OCI-LY7 (cell line): ENCODE measurements at regions not wholly inside any gene's neighbourhood (a gene's known extent, or its start where the extent isn't known, plus 50 kb on each side); places are given as distances from the start of the nearest gene placed in this dataset.

Source experiments
- EZH2phosphoT487 ChIP-seq: fragments of 200-600 bp; sonication (generic); IDR thresholded peaks from 2 replicates; pipeline ENCODE4 v1.6.1; 2018; ENCODE audit warnings: low read depth, borderline replicate concordance, mild to moderate bottlenecking, mixed run types, antibody characterized with exemption, low read length, moderate library complexity, mixed read lengths
- TF ChIP-seq, protein P1 (sequence below): fragments of 200-600 bp; sonication (generic); conservative IDR thresholded peaks from 2 replicates; pipeline ENCODE4 v1.5.1; 2014; ENCODE audit warnings: mild to moderate bottlenecking, antibody characterized with exemption, low read length, moderate library complexity, mixed read lengths

DNA sequence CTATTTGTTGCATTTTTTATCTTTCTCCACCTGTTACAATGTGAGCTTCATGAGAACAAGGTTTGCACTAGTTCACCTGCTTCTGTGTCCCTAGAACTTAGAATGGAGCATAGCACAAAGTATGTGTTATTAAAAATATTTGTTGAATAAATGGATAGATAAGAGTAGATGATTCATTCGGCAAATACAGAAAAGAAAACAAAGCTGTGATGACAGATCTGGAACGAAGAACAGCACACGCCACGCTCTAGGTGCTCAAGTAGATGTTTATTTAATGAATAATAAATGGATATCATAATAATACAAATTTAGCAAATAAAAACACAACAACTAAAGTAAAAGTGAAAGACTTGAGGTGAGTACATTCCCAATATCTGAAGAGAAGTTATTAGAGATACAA lies 273.1 kb downstream of the HAO1 start:
- TF ChIP-seq, protein P1, sequence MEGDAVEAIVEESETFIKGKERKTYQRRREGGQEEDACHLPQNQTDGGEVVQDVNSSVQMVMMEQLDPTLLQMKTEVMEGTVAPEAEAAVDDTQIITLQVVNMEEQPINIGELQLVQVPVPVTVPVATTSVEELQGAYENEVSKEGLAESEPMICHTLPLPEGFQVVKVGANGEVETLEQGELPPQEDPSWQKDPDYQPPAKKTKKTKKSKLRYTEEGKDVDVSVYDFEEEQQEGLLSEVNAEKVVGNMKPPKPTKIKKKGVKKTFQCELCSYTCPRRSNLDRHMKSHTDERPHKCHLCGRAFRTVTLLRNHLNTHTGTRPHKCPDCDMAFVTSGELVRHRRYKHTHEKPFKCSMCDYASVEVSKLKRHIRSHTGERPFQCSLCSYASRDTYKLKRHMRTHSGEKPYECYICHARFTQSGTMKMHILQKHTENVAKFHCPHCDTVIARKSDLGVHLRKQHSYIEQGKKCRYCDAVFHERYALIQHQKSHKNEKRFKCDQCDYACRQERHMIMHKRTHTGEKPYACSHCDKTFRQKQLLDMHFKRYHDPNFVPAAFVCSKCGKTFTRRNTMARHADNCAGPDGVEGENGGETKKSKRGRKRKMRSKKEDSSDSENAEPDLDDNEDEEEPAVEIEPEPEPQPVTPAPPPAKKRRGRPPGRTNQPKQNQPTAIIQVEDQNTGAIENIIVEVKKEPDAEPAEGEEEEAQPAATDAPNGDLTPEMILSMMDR = no peak
- no peak for TF ChIP-seq EZH2phosphoT487
